ENCODE measurements at regions not wholly inside any gene's neighbourhood (a gene's known extent, or its start where the extent isn't known, plus 50 kb on each side); places are given as distances from the start of the nearest gene placed in this dataset.

DNA sequence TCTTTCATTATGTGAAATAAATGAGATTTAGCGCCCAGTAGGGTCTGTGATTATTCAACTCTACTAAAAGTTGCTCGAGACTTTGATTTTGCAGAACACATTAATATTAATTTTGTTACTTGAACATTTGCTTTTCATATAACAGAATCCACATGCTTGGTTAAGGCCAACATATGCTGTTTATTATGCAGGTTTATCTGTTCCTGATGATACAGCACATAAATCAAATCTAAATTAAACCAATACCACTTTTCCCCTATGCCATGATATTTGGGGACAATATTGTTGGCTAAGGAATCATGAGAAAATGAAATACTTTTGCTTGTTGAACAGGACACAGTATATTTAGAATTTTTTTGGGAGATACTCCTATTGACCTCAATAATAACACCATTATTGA is 291.1 kb downstream of the USP25 start:
- Histone ChIP-seq H2BK5ac (ENCODE audit: low read depth, low read length, poor library complexity) (no peak overlapping the region), H3K27ac (ENCODE audit: low read depth, low read length) (no peak overlapping the region), H3K27me3 (ENCODE audit: insufficient read depth, low read length) (no peaks in the 10 kb centered on the region), H3K4me2 (ENCODE audit: low read length) (no peak overlapping the region), H4K91ac (ENCODE audit: low read depth, low read length) (no peak overlapping the region), H3K9ac (ENCODE audit: low read length) (no peak overlapping the region), H3K4me3 (ENCODE audit: low read depth, low read length) (no peak overlapping the region), H3K4me1 (ENCODE audit: control insufficient read depth in 1 of 2, insufficient read depth in 2 of 2, low read length in 2 of 2) (no peaks in the 10 kb centered on the region), H3K4ac (ENCODE audit: low read depth, low read length) (no peak overlapping the region), H3K18ac (ENCODE audit: low read length) (no peak overlapping the region), H3K14ac (ENCODE audit: low read length) (no peak overlapping the region), H2BK12ac (ENCODE audit: low read length) (no peak overlapping the region), H3K36me3 (ENCODE audit: control insufficient read depth in 1 of 2, insufficient read depth in 2 of 2, low read length in 2 of 2) (no peaks in the 10 kb centered on the region), H2BK120ac (ENCODE audit: insufficient read depth, low read length, poor library complexity) (no peak overlapping the region), H2AFZ (ENCODE audit: insufficient read depth, low read length, poor library complexity) (no peak overlapping the region), H4K8ac (ENCODE audit: low read depth, low read length) (no peak overlapping the region), H3K79me1 (ENCODE audit: low read length) (no peaks in the 10 kb centered on the region), H3K23ac (ENCODE audit: low read length) (no peak overlapping the region), H2AK5ac (ENCODE audit: low read length) (no peak overlapping the region), H3K9me3 (ENCODE audit: insufficient read depth, low read depth, low read length) (no peaks in the 10 kb centered on the region), H4K12ac (ENCODE audit: low read depth, low read length) (no peak overlapping the region), H3K79me2 (ENCODE audit: control insufficient read depth, insufficient read depth, low read length, poor library complexity) (no peaks in the 10 kb centered on the region)
- no peak for DNase-seq
- WGBS (ENCODE audit: extremely low coverage, insufficient coverage, insufficient read length), result no CpG with 5 or more reads among the region's 2 CpGs

DNA sequence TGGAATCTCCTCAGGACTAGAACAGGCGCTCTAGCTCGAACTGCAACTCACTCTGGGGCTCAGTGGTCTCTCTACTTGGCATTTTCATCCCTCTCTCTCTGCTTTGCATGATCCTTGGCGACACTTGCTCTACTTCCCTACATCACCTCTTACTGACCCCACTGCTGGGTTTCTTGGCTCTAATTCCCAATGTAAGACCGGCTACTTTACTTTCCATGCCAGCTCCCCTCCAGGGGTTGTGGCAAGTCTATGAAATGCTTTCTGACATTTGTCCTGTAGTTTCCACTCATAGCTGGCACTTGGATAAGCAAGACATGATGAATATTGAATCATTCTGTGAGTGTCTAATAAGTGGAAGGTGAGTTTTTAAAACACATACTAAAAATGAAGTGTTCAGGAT is 292.3 kb downstream of the USP25 start:
- no peaks in the 10 kb centered on the region for H3K79me1 ChIP-seq (ENCODE audit: low read length)
- no peaks in the 10 kb centered on the region for H3K36me3 ChIP-seq (ENCODE audit: control insufficient read depth in 1 of 2, insufficient read depth in 2 of 2, low read length in 2 of 2)
- H3K9ac ChIP-seq (ENCODE audit: low read length), result no peak overlapping the region
- no peak overlapping the region for H4K91ac ChIP-seq (ENCODE audit: low read depth, low read length)
- DNase-seq, result no peak
- no peak overlapping the region for H3K4ac ChIP-seq (ENCODE audit: low read depth, low read length)
- no CpG with 5 or more reads among the region's 4 CpGs for WGBS (ENCODE audit: extremely low coverage, insufficient coverage, insufficient read length)
- H3K18ac ChIP-seq (ENCODE audit: low read length), result no peak overlapping the region
- no peak overlapping the region for H2BK12ac ChIP-seq (ENCODE audit: low read length)
- no peak overlapping the region for H2AK5ac ChIP-seq (ENCODE audit: low read length)
- H3K27ac ChIP-seq (ENCODE audit: low read depth, low read length), result no peak overlapping the region
- H3K23ac ChIP-seq (ENCODE audit: low read length), result no peak overlapping the region
- no peaks in the 10 kb centered on the region for H3K27me3 ChIP-seq (ENCODE audit: insufficient read depth, low read length)
- no peak overlapping the region for H4K8ac ChIP-seq (ENCODE audit: low read depth, low read length)
- no peaks in the 10 kb centered on the region for H3K9me3 ChIP-seq (ENCODE audit: insufficient read depth, low read depth, low read length)
- no peak overlapping the region for H2BK120ac ChIP-seq (ENCODE audit: insufficient read depth, low read length, poor library complexity)
- no peak overlapping the region for H4K12ac ChIP-seq (ENCODE audit: low read depth, low read length)
- H3K4me1 ChIP-seq (ENCODE audit: control insufficient read depth in 1 of 2, insufficient read depth in 2 of 2, low read length in 2 of 2), result no peaks in the 10 kb centered on the region
- no peak overlapping the region for H3K4me2 ChIP-seq (ENCODE audit: low read length)
- no peak overlapping the region for H2AFZ ChIP-seq (ENCODE audit: insufficient read depth, low read length, poor library complexity)
- H3K14ac ChIP-seq (ENCODE audit: low read length), result no peak overlapping the region
- no peak overlapping the region for H2BK5ac ChIP-seq (ENCODE audit: low read depth, low read length, poor library complexity)
- no peaks in the 10 kb centered on the region for H3K79me2 ChIP-seq (ENCODE audit: control insufficient read depth, insufficient read depth, low read length, poor library complexity)
- no peak overlapping the region for H3K4me3 ChIP-seq (ENCODE audit: low read depth, low read length)

DNA sequence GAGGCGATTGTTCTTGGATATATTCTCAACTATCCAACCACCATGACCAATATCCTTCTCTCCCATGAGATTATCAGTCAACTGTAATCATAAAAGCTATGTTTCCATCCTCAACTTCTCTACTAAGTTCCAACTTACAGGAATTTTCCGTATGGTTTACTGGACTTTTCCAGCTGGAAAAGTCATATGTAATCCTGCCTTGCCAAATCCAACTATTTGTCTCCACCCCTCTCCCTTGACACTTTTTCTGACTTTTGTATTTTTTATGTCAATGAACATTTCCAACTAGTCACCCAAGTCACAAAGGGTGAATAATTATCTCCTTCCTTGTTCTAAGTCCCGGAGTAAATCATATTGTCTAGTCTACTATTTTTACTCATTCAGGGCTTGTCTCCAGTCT is 293.1 kb downstream of the USP25 start:
- WGBS (ENCODE audit: extremely low coverage, insufficient coverage, insufficient read length), result no CpG with 5 or more reads among the region's 3 CpGs
- H2BK5ac ChIP-seq (ENCODE audit: low read depth, low read length, poor library complexity), result no peak overlapping the region
- H2BK12ac ChIP-seq (ENCODE audit: low read length), result no peak overlapping the region

DNA sequence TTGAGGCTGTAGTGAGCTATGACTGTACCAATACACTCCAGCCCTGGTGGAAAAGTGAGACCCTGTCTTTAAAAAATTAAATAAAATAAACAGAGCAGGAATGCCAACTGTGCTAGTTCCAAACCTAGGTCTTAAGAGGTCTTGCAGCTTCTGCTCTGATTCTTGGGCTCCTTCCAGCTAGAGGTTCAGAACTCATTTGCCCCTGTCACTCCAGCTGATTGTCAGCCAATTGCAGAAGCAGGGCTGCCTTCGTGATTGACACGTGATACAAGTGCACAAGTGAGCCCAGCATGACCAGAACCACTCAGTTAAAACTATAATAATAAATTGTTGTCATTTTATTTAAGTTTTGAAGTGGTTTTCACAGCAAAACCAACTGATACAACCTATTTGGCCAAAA is 298.4 kb downstream of the USP25 start:
- Histone ChIP-seq H3K14ac (ENCODE audit: low read length) (no peak overlapping the region), H4K12ac (ENCODE audit: low read depth, low read length) (no peak overlapping the region), H2AFZ (ENCODE audit: insufficient read depth, low read length, poor library complexity) (no peak overlapping the region), H4K8ac (ENCODE audit: low read depth, low read length) (no peak overlapping the region), H3K9me3 (ENCODE audit: insufficient read depth, low read depth, low read length) (no peaks in the 10 kb centered on the region), H2BK120ac (ENCODE audit: insufficient read depth, low read length, poor library complexity) (no peak overlapping the region), H3K79me1 (ENCODE audit: low read length) (no peaks in the 10 kb centered on the region), H3K36me3 (ENCODE audit: control insufficient read depth in 1 of 2, insufficient read depth in 2 of 2, low read length in 2 of 2) (no peaks in the 10 kb centered on the region), H2AK5ac (ENCODE audit: low read length) (no peak overlapping the region), H3K79me2 (ENCODE audit: control insufficient read depth, insufficient read depth, low read length, poor library complexity) (no peaks in the 10 kb centered on the region), H2BK12ac (ENCODE audit: low read length) (no peak overlapping the region), H3K4me2 (ENCODE audit: low read length) (no peak overlapping the region), H4K91ac (ENCODE audit: low read depth, low read length) (no peak overlapping the region), H3K27ac (ENCODE audit: low read depth, low read length) (no peak overlapping the region), H2BK5ac (ENCODE audit: low read depth, low read length, poor library complexity) (no peak overlapping the region), H3K4me3 (ENCODE audit: low read depth, low read length) (no peak overlapping the region), H3K9ac (ENCODE audit: low read length) (no peak overlapping the region), H3K18ac (ENCODE audit: low read length) (no peak overlapping the region), H3K27me3 (ENCODE audit: insufficient read depth, low read length) (no peaks in the 10 kb centered on the region), H3K4ac (ENCODE audit: low read depth, low read length) (no peak overlapping the region), H3K23ac (ENCODE audit: low read length) (no peak overlapping the region), H3K4me1 (ENCODE audit: control insufficient read depth in 1 of 2, insufficient read depth in 2 of 2, low read length in 2 of 2) (no peaks in the 10 kb centered on the region)
- no CpG with 5 or more reads among the region's 2 CpGs for WGBS (ENCODE audit: extremely low coverage, insufficient coverage, insufficient read length)
- DNase-seq, result no peak

More for the DNA sequence above, 293.1 kb downstream of the USP25 start:
- no peak overlapping the region for H4K12ac ChIP-seq (ENCODE audit: low read depth, low read length)
- no peak overlapping the region for H3K4me2 ChIP-seq (ENCODE audit: low read length)
- no peaks in the 10 kb centered on the region for H3K9me3 ChIP-seq (ENCODE audit: insufficient read depth, low read depth, low read length)
- no peak overlapping the region for H3K9ac ChIP-seq (ENCODE audit: low read length)
- H3K79me2 ChIP-seq (ENCODE audit: control insufficient read depth, insufficient read depth, low read length, poor library complexity), result no peaks in the 10 kb centered on the region
- H3K4ac ChIP-seq (ENCODE audit: low read depth, low read length), result no peak overlapping the region
- no peak overlapping the region for H2AK5ac ChIP-seq (ENCODE audit: low read length)
- no peak for DNase-seq
- no peaks in the 10 kb centered on the region for H3K4me1 ChIP-seq (ENCODE audit: control insufficient read depth in 1 of 2, insufficient read depth in 2 of 2, low read length in 2 of 2)
- no peaks in the 10 kb centered on the region for H3K79me1 ChIP-seq (ENCODE audit: low read length)
- no peak overlapping the region for H4K91ac ChIP-seq (ENCODE audit: low read depth, low read length)
- no peak overlapping the region for H2AFZ ChIP-seq (ENCODE audit: insufficient read depth, low read length, poor library complexity)
- no peaks in the 10 kb centered on the region for H3K36me3 ChIP-seq (ENCODE audit: control insufficient read depth in 1 of 2, insufficient read depth in 2 of 2, low read length in 2 of 2)
- H3K4me3 ChIP-seq (ENCODE audit: low read depth, low read length), result no peak overlapping the region
- no peak overlapping the region for H2BK120ac ChIP-seq (ENCODE audit: insufficient read depth, low read length, poor library complexity)
- H3K23ac ChIP-seq (ENCODE audit: low read length), result no peak overlapping the region
- no peak overlapping the region for H4K8ac ChIP-seq (ENCODE audit: low read depth, low read length)
- H3K27me3 ChIP-seq (ENCODE audit: insufficient read depth, low read length), result no peaks in the 10 kb centered on the region
- H3K27ac ChIP-seq (ENCODE audit: low read depth, low read length), result no peak overlapping the region
- H3K14ac ChIP-seq (ENCODE audit: low read length), result no peak overlapping the region
- no peak overlapping the region for H3K18ac ChIP-seq (ENCODE audit: low read length)
